GM12892 (cell line): ENCODE measurements at regions not wholly inside any gene's neighbourhood (a gene's known extent, or its start where the extent isn't known, plus 50 kb on each side); places are given as distances from the start of the nearest gene placed in this dataset.
"Not testable (repeated sequence)": the region's sequence is repeated elsewhere in the genome, so short reads cannot be mapped to it uniquely, and the experiment has no call there.

Source experiments
- POLR2A ChIP-seq: IDR thresholded peaks from 2 replicates; pipeline ENCODE4 v1.6.1; 2011; ENCODE audit warnings: low read depth, low read length, control low read depth
- POLR2AphosphoS5 ChIP-seq: IDR thresholded peaks from 2 replicates; pipeline ENCODE4 v1.6.1; 2011; ENCODE audit warnings: low read depth, low read length, control low read depth
- TAF1 ChIP-seq: IDR thresholded peaks from 2 replicates; pipeline ENCODE4 v1.6.1; 2011; ENCODE audit warnings: low read depth, mild to moderate bottlenecking, control low read depth, low read length, borderline replicate concordance

- TF ChIP-seq POLR2AphosphoS5, POLR2A, TAF1: not testable (repeated sequence)
Observed at GRCh38 chrX:19229896-19230295, 107.6 kb upstream of the ADGRG2 start.
